Stomach smooth muscle (tissue), 2 donors: ENCODE measurements at regions not wholly inside any gene's neighbourhood (a gene's known extent, or its start where the extent isn't known, plus 50 kb on each side); places are given as distances from the start of the nearest gene placed in this dataset.

Source experiments
- H3K27ac ChIP-seq: one replicate; pipeline ENCODE4 v1.7.0; 2013; ENCODE audit warnings: mild to moderate bottlenecking, low read length, inconsistent platforms
- H3K27me3 ChIP-seq, 2 donors: one replicate each; pipeline ENCODE4 v1.7.0; 2013; ENCODE audit warnings: low read length in 2 of 2; ENCODE audit not compliant: insufficient read depth in 2 of 2, control insufficient read depth in 1 of 2
- H3K36me3 ChIP-seq, 2 donors: one replicate each; pipeline ENCODE4 v1.7.0; 2013; ENCODE audit warnings: low read length in 2 of 2; ENCODE audit not compliant: control insufficient read depth in 2 of 2, insufficient read depth in 2 of 2
- H3K4me1 ChIP-seq: one replicate; pipeline ENCODE4 v1.7.0; 2013; ENCODE audit warnings: low read length; ENCODE audit not compliant: control insufficient read depth, insufficient read depth
- H3K4me3 ChIP-seq, 2 donors: one replicate each; pipeline ENCODE4 v1.7.0; 2013; ENCODE audit warnings: low read length in 2 of 2
- H3K9ac ChIP-seq, 2 donors: one replicate each; pipeline ENCODE4 v1.7.0; 2013; ENCODE audit warnings: low read length in 2 of 2, mild to moderate bottlenecking in 1 of 2
- H3K9me3 ChIP-seq, 2 donors: one replicate each; pipeline ENCODE4 v1.7.0; 2013; ENCODE audit warnings: low read length in 2 of 2; ENCODE audit not compliant: control insufficient read depth in 2 of 2
- donor health status: healthy.
- donor health status: Pancreatic carcinoma.

- Histone ChIP-seq H3K27me3 (no peaks in the 10 kb centered on the region), H3K27ac (no peak overlapping the region), H3K4me3 (peak overlapping the region; percentile 41 to 49), H3K9ac (no peak overlapping the region), H3K36me3 (no peaks in the 10 kb centered on the region), H3K9me3 (no peaks in the 10 kb centered on the region), H3K4me1 (no peaks in the 10 kb centered on the region)
These were observed 124.3 kb upstream of the MLIP start for GRCh38 chr6:53986721-53987521.

DNA sequence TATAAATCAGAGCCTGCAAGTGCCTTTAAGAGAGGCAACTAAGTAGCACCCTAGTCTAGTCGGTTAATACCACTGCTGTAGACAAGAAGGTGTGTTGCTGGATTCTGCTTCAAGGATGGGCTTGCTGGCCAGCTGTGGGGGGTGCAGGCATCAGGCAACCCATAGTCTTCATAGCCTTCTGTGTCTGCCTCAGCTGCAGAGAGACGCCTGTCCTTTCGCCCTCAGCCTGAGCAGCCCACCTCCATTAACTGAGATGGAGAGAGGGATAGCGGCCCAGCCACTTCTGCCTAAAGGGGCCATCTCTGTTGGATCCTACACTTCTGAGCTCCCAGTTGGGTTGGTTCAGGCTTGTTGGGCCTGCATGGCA is 123.7 kb upstream of the MLIP start:
- no peaks in the 10 kb centered on the region for H3K27me3 ChIP-seq
- H3K27ac ChIP-seq: no peak overlapping the region
- no peaks in the 10 kb centered on the region for H3K9me3 ChIP-seq
- H3K4me3 ChIP-seq: no peak overlapping the region
- no peaks in the 10 kb centered on the region for H3K36me3 ChIP-seq
- H3K4me1 ChIP-seq: no peaks in the 10 kb centered on the region
- no peak overlapping the region for H3K9ac ChIP-seq

DNA sequence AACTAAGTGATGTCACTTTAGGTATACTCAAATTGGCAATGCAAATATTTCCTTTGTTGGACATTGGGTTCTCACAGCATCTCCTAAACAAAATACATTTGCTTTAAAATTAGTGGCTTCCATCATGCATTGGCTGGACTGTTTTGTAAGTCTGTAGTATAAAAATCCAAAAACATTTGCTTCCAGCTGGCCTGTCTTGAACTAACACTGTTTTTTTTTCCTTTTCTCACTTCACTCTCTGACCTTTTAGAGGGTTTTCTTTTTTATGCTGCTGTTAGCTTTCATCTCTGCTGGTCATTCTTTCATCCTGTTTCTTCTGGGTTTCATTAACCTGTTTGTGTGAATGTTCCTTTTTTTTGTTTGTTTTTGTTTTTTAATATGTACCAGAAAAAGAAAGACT is 121.7 kb upstream of the MLIP start:
- Histone ChIP-seq H3K9ac (no peak overlapping the region), H3K27ac (no peak overlapping the region), H3K4me3 (no peak overlapping the region), H3K36me3 (no peaks in the 10 kb centered on the region), H3K27me3 (no peaks in the 10 kb centered on the region), H3K9me3 (no peaks in the 10 kb centered on the region), H3K4me1 (no peaks in the 10 kb centered on the region)

GRCh38 chr6:53992522-53992921 is 118.7 kb upstream of the MLIP start:
- Histone ChIP-seq H3K4me3 (no peak overlapping the region), H3K4me1 (no peaks in the 10 kb centered on the region), H3K36me3 (no peaks in the 10 kb centered on the region), H3K27me3 (no peaks in the 10 kb centered on the region), H3K9me3 (no peaks in the 10 kb centered on the region), H3K9ac (no peak overlapping the region), H3K27ac (no peak overlapping the region)

GRCh38 chr6:53994201-53994600 is 117.0 kb upstream of the MLIP start:
- Histone ChIP-seq H3K36me3 (no peaks in the 10 kb centered on the region), H3K27ac (no peak overlapping the region), H3K27me3 (no peaks in the 10 kb centered on the region), H3K9me3 (no peaks in the 10 kb centered on the region), H3K4me1 (no peaks in the 10 kb centered on the region), H3K4me3 (no peak overlapping the region), H3K9ac (no peak overlapping the region)

DNA sequence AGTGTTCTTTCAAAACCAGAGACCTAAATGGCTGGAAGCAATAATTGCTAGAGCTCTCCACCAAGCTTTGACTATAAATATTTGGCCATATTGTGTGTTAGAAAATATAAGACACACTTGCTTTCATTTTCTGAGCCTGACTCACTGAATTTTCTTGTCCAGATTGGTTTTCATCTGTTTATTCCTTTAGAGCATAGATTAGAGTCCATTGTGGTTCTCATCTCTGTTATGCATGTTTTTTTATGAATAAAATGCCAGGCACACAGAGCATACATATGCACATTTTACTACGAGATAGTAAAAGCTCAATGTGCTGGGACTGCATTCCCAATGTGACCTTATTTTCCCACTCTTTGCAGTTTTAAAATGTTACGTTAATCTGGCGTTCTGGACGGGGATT is 115.3 kb upstream of the MLIP start:
- Histone ChIP-seq H3K27ac (no peak overlapping the region), H3K27me3 (no peaks in the 10 kb centered on the region), H3K9me3 (no peaks in the 10 kb centered on the region), H3K4me1 (no peaks in the 10 kb centered on the region), H3K9ac (no peak overlapping the region), H3K36me3 (no peaks in the 10 kb centered on the region), H3K4me3 (no peak overlapping the region)

DNA sequence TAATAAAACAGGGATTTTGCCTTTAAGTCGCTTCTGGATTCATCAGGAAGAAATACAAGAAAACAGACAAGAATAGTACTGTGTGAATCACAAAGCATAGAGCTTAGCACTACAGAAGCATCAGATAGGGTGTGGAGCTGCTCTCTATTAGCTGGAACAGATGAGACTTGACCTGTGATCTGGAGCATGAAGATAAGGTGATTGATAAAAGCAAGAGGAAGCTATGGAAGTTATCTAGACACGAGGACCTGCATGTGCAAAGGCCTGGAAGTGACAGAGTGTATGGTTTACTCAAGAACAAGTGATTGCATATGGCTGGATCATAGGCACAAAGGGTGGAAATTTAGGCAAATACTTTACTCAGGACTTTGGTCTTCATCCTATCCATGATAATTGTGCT is 112.9 kb upstream of the MLIP start:
- Histone ChIP-seq H3K4me3 (no peak overlapping the region), H3K4me1 (no peaks in the 10 kb centered on the region), H3K27me3 (no peaks in the 10 kb centered on the region), H3K27ac (no peak overlapping the region), H3K9ac (no peak overlapping the region), H3K36me3 (no peaks in the 10 kb centered on the region), H3K9me3 (no peaks in the 10 kb centered on the region)

DNA sequence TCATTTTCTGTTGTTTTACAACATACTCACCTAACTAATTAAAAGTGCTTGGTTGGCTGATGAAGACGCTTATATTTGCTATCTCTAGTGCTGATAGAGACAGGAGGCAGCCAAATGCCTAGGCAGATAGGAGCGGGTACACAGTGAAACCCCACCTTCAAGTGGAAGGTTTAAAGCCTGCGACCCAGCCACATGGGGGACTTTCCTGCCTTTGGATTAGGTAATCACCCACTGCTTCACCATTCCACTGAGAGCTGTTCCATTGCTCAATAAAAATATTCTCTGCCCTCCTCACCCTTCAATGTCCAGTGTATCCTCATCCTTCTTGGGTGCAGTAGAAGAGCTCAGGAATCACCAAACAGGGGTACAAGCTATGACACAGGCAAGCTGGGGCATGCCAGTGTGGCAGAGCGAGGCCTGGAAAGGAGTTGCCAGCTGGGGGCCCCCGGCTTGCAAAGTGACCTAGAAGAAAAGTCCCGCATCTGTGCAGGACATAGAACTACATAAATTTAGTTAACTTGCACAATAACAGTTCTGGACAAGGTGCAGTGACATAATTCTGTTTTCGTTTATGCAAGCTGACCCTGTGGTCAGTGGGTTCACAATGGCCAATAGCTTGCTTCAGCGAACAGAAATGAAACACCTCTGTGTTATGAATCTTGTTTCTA is 112.0 kb upstream of the MLIP start:
- Histone ChIP-seq H3K27me3 (no peaks in the 10 kb centered on the region), H3K9ac (no peak overlapping the region), H3K27ac (no peak overlapping the region), H3K36me3 (no peaks in the 10 kb centered on the region), H3K9me3 (no peaks in the 10 kb centered on the region), H3K4me3 (no peak overlapping the region), H3K4me1 (no peaks in the 10 kb centered on the region)

DNA sequence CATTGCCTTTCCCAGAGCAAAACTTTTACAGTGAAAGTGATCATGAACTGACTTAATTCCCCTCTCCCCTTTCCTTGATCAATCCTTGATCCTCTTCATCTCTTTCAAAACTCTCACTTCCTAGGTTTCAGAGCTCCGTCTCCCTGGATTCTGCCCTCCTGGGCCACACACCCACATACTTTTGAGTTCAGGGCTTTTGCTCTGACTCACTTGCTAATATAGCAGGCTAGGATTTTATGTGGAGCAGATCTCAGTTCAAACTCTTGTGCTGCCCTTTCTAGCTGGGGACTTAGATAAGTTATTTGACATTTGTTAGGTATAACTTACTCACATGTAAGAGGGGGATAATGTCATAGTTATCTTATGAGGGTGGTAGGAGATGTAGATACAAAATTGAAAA is 109.1 kb upstream of the MLIP start:
- Histone ChIP-seq H3K9ac (no peak overlapping the region), H3K9me3 (no peaks in the 10 kb centered on the region), H3K27me3 (no peaks in the 10 kb centered on the region), H3K27ac (no peak overlapping the region), H3K4me1 (no peaks in the 10 kb centered on the region), H3K4me3 (no peak overlapping the region), H3K36me3 (no peaks in the 10 kb centered on the region)

DNA sequence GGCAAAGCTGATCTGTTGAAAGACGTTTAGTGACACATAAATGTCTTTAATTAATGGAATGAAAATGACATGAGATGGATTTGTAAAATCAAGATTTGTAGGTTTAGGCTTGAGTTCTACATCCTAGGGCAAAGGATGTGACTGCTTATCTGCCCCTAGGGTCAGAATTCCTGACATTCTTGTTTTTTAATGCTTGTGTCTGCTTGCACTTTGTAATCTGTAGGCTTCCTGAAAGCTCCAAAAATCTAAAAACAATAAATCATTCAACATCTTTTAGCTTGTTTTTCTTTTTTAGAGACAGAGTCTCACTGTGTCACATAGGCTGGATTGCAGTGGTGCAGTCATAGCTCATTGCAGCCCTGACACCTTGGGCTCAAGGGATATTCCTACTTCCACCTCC is 107.9 kb upstream of the MLIP start:
- no peaks in the 10 kb centered on the region for H3K36me3 ChIP-seq
- H3K9ac ChIP-seq: no peak overlapping the region

DNA sequence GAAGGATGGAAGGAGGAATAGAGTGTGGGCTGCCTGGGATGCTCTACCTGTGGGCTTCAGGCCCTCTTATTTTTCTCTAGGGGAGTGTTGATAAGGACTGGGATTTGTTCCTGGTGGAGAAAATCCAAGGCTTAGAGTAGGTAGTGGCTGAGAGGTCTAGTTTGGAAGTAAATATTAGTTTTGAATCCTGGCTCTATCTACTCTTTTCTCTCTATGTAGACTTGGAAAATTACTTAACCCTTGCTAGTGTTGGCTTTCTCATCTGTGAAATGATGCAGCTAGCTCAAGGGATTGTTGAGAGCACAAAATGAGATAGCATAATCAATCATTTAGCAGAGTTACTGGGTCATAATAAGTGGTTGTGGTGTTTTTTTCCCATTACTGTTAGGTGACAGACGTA is 102.7 kb upstream of the MLIP start:
- no peak overlapping the region for H3K9ac ChIP-seq
- H3K27me3 ChIP-seq: no peaks in the 10 kb centered on the region
- H3K36me3 ChIP-seq: no peaks in the 10 kb centered on the region

More for the DNA sequence above, 107.9 kb upstream of the MLIP start:
- Histone ChIP-seq H3K27me3 (no peaks in the 10 kb centered on the region), H3K9me3 (no peaks in the 10 kb centered on the region), H3K4me1 (no peaks in the 10 kb centered on the region), H3K27ac (no peak overlapping the region), H3K4me3 (no peak overlapping the region)

More for the DNA sequence above, 102.7 kb upstream of the MLIP start:
- Histone ChIP-seq H3K4me1 (no peaks in the 10 kb centered on the region), H3K9me3 (no peaks in the 10 kb centered on the region), H3K27ac (no peak overlapping the region), H3K4me3 (no peak overlapping the region)
